ENCODE measurements at regions not wholly inside any gene's neighbourhood (a gene's known extent, or its start where the extent isn't known, plus 50 kb on each side); places are given as distances from the start of the nearest gene placed in this dataset.
"Not testable (repeated sequence)": the region's sequence is repeated elsewhere in the genome, so short reads cannot be mapped to it uniquely, and the experiment has no call there.

- no peak overlapping the region for H3K4me3 ChIP-seq (ENCODE audit: low read length)
- no peak for TF ChIP-seq ZNF274 (IDR thresholded peaks at IDR 0.05; ENCODE audit: low read depth, low read length)
Measured at GRCh38 chr20:29448806-29449470, 1808.5 kb upstream of the DEFB115 start.

GRCh38 chr20:29452186-29452585 is 1805.3 kb upstream of the DEFB115 start:
- TF ChIP-seq ZNF274 (IDR thresholded peaks at IDR 0.05; ENCODE audit: low read depth, low read length), result no peak
- H3K4me3 ChIP-seq (ENCODE audit: low read length), result no peak overlapping the region

GRCh38 chr20:29456987-29457693 is 1800.3 kb upstream of the DEFB115 start:
- H3K4me3 ChIP-seq (ENCODE audit: low read length), result not testable (repeated sequence)

- no peak overlapping the region for H3K4me3 ChIP-seq (ENCODE audit: low read length)
- no peak for TF ChIP-seq ZNF274 (IDR thresholded peaks at IDR 0.05; ENCODE audit: low read depth, low read length)
Measured at GRCh38 chr20:29472606-29473005, 1784.9 kb upstream of the DEFB115 start.

DNA sequence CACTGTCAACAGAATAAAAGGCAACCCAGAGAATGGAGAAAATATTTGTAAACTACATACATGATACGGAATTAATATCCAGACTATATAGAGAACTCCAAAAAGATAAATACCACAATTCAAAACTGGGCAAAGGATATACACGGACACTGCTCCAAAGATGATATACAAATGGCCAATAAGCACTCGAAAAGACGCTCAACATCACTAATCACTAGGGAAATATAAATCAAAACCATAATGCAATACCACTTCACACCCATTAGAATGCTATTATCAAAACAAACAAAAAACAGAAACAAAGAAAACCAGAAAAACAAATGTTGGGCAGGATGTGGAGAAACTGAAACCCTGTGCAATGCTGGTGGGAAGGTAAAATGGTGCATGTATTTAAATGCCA is 1764.6 kb upstream of the DEFB115 start:
- not testable (repeated sequence) for H3K4me3 ChIP-seq (ENCODE audit: low read length)

DNA sequence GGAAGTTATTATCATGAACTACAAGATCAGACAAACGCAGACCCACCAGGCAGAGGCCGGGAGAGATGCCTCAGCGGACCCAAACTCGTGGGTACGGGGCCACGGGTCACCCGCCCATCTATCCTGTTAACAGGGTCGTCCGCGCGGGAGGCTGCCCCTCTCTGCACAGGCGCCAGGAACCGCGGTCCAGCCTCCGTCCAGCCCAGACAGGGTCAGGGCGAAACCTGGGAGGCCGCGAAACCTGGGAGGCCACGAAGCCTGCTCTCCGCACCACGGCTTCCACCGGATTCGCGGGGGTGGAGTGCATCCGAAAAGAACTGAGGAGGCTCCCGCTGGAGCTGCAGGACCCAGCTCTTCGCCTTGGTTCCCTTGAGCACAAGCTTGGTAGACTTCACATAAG is 1760.7 kb upstream of the DEFB115 start:
- peak overlapping the region; percentile 63; the same call in 1 of the 2 replicates for H3K4me3 ChIP-seq (ENCODE audit: low read length)

GRCh38 chr20:29497261-29497671 is 1760.2 kb upstream of the DEFB115 start:
- peak overlapping the region; percentile 63; the same call in 1 of the 2 replicates for H3K4me3 ChIP-seq (ENCODE audit: low read length)
- TF ChIP-seq ZNF274 (IDR thresholded peaks at IDR 0.05; ENCODE audit: low read depth, low read length), result no peak

- H3K4me3 ChIP-seq (ENCODE audit: low read length), result peak overlapping the region; percentile 63; the same call in 1 of the 2 replicates
Measured at GRCh38 chr20:29497684-29498083, 1759.8 kb upstream of the DEFB115 start.

GRCh38 chr20:29500738-29501137 is 1756.7 kb upstream of the DEFB115 start:
- not testable (repeated sequence) for H3K4me3 ChIP-seq (ENCODE audit: low read length)

DNA sequence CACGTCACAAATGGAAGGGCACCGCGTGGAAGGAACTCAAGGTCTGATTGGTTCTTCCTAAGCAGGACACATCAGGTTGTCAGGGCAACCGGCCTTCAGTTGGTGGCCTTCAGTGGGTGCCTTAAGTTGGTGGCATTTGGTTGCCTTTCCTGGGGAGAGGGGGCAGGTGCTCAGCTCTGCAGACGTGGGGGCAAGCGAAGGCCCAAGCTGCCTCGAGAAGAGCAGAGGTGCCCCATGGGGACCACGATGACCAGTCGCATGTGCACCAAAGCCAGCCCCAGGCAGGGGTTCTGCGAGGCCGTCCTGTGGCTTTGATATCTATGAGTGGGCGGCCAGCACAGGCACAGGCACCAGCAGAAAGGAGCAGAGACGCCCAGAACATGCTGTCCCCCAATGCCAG is 1742.8 kb upstream of the DEFB115 start:
- not testable (repeated sequence) for H3K4me3 ChIP-seq (ENCODE audit: low read length)

DNA sequence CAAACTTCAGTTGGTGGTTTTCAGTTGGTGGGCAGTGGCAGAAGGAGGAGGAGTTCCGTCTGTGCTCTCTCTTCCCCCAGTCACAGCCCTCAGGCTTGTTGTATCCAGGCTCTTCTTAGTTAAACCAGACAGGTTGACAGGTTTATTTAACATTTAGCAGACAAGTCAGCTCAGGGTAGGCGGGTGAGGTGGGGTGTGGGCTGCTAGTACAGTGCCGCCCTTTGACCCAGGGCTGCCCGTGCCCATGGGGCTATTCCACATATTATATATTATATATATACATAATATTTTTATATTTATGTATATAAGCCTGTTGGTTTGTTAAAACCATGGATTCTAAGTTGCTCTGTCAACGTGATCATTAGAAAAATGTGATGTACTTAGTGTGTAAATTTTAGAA is 1740.6 kb upstream of the DEFB115 start:
- H3K4me3 ChIP-seq (ENCODE audit: low read length), result not testable (repeated sequence)

DNA sequence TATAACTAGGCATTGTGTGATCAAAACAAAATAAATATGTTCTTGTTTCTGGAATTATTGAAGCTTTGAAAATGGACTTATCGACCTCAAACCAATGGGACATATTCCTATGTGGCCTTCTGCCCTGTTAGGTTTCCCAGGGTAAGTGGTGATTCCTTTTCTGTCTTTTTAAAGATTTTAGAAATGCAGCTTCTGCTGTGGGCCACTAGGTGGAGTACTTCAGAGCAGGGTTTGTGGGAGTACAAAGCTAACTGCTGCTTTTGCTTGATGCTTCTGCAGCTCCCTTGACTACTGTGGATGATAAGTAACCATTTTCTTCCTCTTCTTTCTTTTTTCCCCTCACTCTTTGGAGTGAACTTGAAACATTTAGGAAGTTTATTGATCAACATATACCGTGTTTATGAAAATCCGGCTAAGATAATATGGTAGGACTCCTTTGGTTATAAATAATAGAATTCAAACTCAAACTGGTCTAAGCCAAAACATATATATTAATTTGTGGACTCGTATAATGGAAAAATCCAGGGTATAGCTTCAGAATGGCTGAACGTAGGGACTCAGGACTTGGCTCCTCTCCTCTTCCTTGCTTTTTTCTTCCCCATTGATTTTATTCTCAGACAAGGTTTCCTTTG is 1737.7 kb upstream of the DEFB115 start:
- H3K4me3 ChIP-seq (ENCODE audit: low read length), result not testable (repeated sequence)

DNA sequence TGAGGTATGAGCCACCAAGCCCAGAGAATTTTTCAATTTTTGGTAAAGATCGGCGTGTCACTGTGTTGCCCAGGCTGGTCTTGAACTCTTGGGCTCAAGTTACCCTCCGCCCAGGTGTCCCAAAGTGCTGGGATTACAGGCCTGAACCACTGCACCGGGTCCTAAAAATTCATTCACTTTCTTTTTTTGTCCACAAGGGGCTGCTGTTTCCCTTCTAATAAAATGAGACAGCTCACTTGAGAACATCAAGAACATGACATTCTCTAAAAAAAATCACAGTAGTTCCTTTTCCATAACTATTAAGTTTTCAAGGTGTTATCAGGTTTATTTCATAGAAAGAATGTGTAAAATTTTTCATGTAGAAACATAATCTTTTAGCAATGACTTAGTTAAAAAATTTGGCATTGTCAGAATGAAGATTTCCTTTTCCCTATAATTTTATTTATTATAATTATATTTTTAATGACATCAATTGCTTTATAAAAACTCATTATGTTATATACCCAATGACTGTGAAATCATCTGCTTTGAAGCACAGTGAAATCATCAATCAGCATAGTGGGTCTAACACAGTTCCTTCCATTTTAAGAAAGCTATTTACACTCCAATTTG is 1723.8 kb upstream of the DEFB115 start:
- not testable (repeated sequence) for H3K4me3 ChIP-seq (ENCODE audit: low read length)

GRCh38 chr20:29566901-29567635 is 1690.4 kb upstream of the DEFB115 start:
- H3K4me3 ChIP-seq (ENCODE audit: low read length), result not testable (repeated sequence)

GRCh38 chr20:29567671-29568070 is 1689.8 kb upstream of the DEFB115 start:
- H3K4me3 ChIP-seq (ENCODE audit: low read length), result not testable (repeated sequence)

DNA sequence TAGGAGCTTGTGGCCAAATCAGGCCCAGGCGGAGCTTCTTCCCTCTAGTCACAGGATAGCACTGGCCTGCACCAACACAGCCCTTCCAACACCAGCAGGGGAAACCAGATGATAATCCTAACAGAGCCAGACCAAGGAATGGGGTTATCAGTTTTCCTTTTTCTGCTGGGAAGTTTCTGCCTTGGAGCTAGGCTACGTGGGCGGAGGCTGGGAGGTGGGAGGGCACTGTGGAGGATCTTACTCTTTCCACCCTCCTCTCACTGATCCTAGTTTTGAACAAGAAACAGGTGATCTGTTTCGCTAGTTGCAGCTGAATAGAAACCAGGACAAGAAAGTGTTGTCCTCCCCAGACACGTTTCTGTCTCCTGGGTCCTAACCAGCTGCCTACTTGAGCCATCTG is 1687.3 kb upstream of the DEFB115 start:
- not testable (repeated sequence) for H3K4me3 ChIP-seq (ENCODE audit: low read length)

DNA sequence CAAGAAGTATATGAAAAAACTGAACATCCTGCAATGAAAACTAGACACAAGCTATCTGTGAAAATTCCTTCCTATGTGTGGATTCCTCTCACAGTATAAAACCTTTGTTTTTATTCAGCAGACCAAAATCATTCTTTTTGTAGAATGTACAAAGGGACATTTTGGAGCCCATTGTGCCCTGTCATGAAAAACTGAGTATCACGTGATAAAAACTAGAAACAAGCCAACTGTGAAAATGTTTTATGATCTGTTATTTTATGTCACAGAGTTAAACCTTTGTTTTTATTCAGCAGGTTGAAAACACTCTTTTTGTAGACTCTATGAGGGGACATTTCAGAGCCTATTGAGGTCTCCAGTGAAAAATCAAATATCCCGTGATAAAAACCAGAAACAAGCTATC is 1667.9 kb upstream of the DEFB115 start:
- H3K4me3 ChIP-seq (ENCODE audit: low read length), result not testable (repeated sequence)

- not testable (repeated sequence) for H3K4me3 ChIP-seq (ENCODE audit: low read length)
Measured at GRCh38 chr20:29604163-29604562, 1653.3 kb upstream of the DEFB115 start.

DNA sequence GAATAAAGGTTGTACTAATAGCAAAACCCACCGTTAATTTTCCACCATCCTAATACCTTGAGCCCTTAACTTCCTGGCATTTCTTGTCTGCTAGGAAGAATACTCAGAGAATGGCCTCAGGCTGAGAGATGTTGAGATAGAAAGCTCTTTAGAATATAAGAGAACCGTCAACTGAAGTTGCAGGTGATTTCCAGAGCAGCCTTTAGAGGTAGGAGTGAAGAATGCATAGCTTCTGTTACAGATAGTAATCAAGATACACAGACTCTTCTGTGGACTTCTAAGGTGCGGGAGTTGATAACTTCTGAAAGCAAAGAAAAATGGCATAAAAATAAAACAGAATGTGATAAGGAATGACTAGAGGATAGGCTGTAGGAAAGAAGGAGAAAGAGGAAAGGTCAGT is 1651.3 kb upstream of the DEFB115 start:
- not testable (repeated sequence) for H3K4me3 ChIP-seq (ENCODE audit: low read length)

GRCh38 chr20:29629395-29629794 is 1628.1 kb upstream of the DEFB115 start:
- not testable (repeated sequence) for H3K4me3 ChIP-seq (ENCODE audit: low read length)

Measured in GM08714 (cell line).